DMS53 treated with DMSO at 0.1 percent for 48 hours (cell line): ENCODE measurements at regions not wholly inside any gene's neighbourhood (a gene's known extent, or its start where the extent isn't known, plus 50 kb on each side); places are given as distances from the start of the nearest gene placed in this dataset.
"Not testable (repeated sequence)": the region's sequence is repeated elsewhere in the genome, so short reads cannot be mapped to it uniquely, and the experiment has no call there.

Experiments used
- DNase-seq: peaks from one replicate; lab custom pipeline; 2025; ENCODE audit not compliant: unreplicated experiment; lab: John Stamatoyannopoulos, UW

DNA sequence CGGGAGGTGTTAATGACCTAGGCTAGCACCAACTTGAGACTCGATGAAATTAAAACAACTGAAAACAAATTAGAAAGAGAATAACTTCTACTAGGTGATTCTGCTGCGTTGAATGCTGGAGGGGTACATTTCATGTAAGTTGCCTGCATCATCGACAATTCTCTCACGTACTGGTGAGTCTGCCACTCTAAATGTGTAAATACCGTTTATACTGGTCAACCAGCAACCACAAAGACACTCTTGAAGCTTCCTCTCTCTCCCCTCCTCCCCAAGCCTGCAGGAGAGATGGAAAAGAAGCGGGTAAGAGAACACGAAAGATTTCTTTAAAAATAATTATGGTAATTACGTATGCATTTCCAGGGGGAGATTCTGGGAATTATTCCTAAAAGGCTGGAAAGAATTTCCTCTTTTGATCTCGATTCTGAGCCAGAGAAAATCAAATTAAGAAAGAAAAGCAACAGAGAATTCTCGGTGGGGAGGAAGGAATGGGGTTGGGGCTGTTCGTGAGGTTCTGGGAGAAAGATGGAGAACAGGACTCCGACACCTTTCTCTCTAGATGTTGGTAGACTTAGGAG, 68.6 kb upstream of the MRTFB start:
- DNase-seq: peak; percentile 16

- no peak for DNase-seq
Measured at GRCh38 chr16:14003074-14003570, 68.0 kb upstream of the MRTFB start.

DNA sequence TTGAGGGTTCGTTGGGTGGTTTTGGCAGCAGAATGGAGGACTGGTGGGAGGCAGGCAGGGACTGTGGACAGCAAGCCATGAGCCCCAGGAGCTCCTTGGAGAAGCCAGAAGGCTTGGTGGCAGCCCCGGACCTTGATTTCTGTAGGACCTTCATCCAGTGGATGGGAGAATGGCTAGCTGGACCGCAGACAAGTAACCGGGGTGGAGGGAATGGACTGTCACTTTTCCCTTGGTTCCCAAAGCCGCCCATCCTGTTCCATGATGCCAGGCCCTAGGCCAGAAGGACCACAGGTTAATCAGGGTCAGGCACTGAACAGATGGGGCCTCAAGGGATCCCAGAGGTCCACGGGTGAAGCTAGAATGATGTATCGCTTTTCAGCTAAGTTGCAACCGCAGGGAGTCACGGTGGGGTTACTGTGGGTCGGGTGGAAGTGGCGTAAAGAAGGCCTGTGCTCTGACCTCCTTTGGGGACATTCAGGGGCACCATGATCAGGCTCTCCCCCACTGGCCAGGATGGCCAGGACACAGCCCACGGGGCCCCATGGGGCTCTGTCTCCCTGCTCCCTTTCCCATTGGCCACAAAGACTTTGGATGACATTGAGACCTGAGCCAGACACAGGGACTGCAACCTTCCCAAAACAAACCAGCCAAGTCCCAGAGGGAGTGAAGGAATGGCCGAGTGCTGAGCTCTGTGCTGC, 66.9 kb upstream of the MRTFB start:
- no peak for DNase-seq

DNA sequence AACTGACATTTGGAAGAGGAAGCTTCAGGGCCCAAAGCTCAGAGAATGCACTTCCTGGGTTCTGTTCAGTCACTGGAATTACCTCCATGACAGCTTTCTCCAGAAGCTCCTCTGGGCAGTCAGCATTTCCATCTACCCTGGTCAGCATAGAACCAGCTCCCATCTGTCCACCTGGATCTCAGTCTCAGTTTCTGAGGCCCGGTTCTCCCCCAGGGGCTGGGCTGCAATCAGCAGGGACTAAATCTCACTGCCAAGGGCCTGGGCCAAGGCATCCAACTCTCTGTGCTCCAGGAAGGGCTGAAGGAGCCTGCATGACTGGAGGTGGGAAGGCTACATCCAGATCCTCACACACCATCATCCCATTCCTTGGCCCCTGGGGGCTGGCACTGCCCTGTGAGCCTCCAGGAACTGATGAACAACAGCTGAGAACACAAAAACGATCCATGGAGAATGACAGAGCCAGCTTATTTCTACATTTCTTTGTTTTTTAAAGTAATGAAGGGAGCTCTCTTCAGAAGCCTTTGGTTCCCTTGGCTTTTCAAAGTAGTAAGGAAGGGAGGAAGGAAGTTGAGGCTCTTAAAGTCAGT, 66.3 kb upstream of the MRTFB start:
- no peak for DNase-seq

DNA sequence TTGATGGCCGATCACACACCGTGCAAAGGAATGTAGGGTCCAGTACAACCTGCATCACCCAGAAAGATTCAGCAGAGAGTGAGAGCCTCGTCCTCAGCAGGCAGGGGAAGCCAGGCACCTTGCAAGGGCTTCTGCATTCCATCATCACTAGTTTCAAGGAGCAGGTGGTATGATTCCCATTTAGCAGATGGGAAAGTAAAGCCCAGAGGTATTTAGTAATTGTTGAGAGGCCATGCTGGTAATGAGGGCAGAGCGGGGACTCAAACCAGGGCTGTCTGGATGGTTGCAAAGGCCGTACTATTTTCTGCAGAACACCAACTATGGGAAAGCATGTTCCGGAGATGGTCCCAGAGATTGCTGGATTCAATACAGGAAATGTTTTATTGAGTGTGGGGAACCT, 65.8 kb upstream of the MRTFB start:
- no peak for DNase-seq

- DNase-seq: no peak
Measured at GRCh38 chr16:14007450-14007849, 63.7 kb upstream of the MRTFB start.

DNA sequence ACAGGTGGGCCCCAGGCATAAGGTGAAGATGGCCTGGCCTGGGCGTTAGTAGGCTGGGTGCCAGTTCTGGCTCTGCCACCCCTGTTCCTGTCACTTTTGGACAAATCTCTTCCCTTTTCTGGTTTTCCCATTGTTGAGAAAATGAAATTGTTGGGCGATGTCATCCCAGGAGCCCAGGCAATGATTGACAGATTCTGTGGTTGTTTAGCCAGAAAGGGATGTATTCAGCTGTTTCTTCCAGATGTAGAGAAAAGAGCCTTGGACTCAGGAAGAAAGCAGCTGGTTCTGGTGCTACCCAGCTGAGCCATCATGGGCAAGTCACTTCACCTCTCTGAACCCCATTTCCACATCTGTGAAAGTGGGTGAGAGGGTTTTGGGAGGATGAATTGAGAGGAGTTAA, 60.1 kb upstream of the MRTFB start:
- no peak for DNase-seq

GRCh38 chr16:14011846-14012245, 59.3 kb upstream of the MRTFB start:
- peak; percentile 49 for DNase-seq

- no peak for DNase-seq
Measured at GRCh38 chr16:14013145-14013570, 58.0 kb upstream of the MRTFB start.

- DNase-seq: peak; percentile 92
Measured at GRCh38 chr16:14013571-14014283, 57.4 kb upstream of the MRTFB start.

- no peak for DNase-seq
Measured at GRCh38 chr16:14014284-14014625, 56.9 kb upstream of the MRTFB start.

GRCh38 chr16:14015033-14015432, 56.1 kb upstream of the MRTFB start:
- DNase-seq: no peak

DNA sequence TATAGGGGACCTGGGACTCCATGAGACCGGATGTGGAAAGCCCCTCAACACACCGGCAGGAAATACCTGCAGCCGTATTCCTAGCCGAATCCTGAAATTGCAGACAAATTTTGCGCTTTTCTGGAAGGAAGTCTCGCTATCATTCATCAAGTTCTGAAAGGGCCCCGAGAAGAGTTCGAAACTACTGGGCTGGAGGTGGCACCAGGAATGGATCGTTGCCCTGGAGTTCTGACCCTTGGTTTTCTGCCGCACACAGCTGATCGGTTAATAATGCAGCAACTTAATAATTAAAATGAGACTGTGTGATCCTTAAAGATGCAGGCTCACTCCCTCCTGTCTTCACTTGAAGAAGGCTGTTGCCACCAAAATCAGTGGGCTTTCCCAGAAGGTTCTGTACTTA, 55.7 kb upstream of the MRTFB start:
- DNase-seq: no peak

- DNase-seq: peak; percentile 49
Measured at GRCh38 chr16:14015948-14016347, 55.2 kb upstream of the MRTFB start.

- DNase-seq: not testable (repeated sequence)
Measured at GRCh38 chr16:14016362-14016761, 54.8 kb upstream of the MRTFB start.

DNA sequence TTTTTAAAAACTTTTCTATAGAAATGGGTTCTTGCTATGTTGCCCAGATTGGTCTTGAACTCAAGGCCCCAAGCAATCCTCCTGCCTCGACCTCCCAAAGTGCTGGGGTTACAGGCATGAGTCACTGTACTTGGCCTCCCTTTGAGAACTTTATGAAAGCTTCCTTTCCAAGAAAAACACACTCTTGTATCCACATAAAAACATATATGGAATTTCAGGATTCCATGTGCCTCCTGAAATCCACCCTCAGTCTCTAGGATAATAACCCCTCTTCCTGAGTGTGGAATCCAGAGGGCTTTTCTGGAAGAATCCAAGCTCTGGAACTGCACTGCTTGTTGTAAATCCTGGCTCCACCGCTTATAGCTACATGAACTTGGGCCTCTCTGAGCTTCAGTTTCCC, 53.2 kb upstream of the MRTFB start:
- DNase-seq: no peak

- no peak for DNase-seq
Measured at GRCh38 chr16:14018851-14019250, 52.3 kb upstream of the MRTFB start.

DNA sequence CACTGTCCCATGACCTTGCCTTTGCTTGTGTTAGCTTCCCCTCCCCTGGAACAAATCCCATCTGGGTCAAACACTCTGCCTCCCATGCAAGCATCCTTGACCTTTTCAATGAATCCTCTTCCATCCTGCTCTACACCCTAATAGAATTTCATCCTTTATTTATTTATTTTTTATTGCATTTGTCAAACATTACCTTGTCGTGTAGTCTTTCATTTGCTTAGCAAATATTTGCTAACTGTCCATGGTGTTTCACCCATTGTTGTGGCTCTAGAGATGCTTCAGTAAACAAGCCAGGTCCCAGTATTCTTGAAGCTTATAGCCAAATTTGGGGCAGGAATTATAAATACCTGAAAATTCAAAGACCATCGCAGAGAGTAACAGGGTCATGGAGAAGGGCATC, 51.0 kb upstream of the MRTFB start:
- peak; percentile 92 for DNase-seq
